ENCODE measurements at regions not wholly inside any gene's neighbourhood (a gene's known extent, or its start where the extent isn't known, plus 50 kb on each side); places are given as distances from the start of the nearest gene placed in this dataset.

- intact Hi-C loops (cut with DNase I; ENCODE audit: low total_unique reads), result no loop called here
- Histone ChIP-seq H3K27ac (no peak overlapping the region), H3K36me3 (no peaks in the 10 kb centered on the region), H3K4me1 (no peaks in the 10 kb centered on the region), H3K4me3 (no peak overlapping the region), H3K27me3 (no peaks in the 10 kb centered on the region), H3K9me3 (no peaks in the 10 kb centered on the region)
- no peak for DNase-seq (ENCODE audit: low spot score in 2 of 2)
- TF ChIP-seq POLR2AphosphoS5 (IDR thresholded peaks at IDR 0.05) (no peak), POLR2A (IDR thresholded peaks at IDR 0.05) (no peak), CTCF (IDR thresholded peaks at IDR 0.05) (no peak)
Observed at GRCh38 chr1:157409927-157410326, 142.4 kb downstream of the FCRL5 start.

GRCh38 chr1:157407917-157408525 is 144.3 kb downstream of the FCRL5 start:
- DNase-seq (ENCODE audit: low spot score in 2 of 2), result no peak
- no peaks in the 10 kb centered on the region for H3K4me1 ChIP-seq
- no peak overlapping the region for H3K27ac ChIP-seq
- TF ChIP-seq POLR2A (IDR thresholded peaks at IDR 0.05) (no peak), POLR2AphosphoS5 (IDR thresholded peaks at IDR 0.05) (no peak), CTCF (IDR thresholded peaks at IDR 0.05) (no peak)
- H3K9me3 ChIP-seq, result no peaks in the 10 kb centered on the region
- intact Hi-C loops (cut with DNase I; ENCODE audit: low total_unique reads), result no loop called here
- H3K4me3 ChIP-seq, result no peak overlapping the region
- no peaks in the 10 kb centered on the region for H3K36me3 ChIP-seq
- H3K27me3 ChIP-seq, result no peaks in the 10 kb centered on the region

- TF ChIP-seq POLR2A (IDR thresholded peaks at IDR 0.05) (no peak), CTCF (IDR thresholded peaks at IDR 0.05) (no peak), POLR2AphosphoS5 (IDR thresholded peaks at IDR 0.05) (no peak)
- Histone ChIP-seq H3K9me3 (no peaks in the 10 kb centered on the region), H3K4me1 (no peaks in the 10 kb centered on the region), H3K27ac (no peak overlapping the region), H3K27me3 (no peaks in the 10 kb centered on the region), H3K36me3 (no peaks in the 10 kb centered on the region), H3K4me3 (no peak overlapping the region)
- intact Hi-C loops (cut with DNase I; ENCODE audit: low total_unique reads), result no loop called here
- no peak for DNase-seq (ENCODE audit: low spot score in 2 of 2)
Observed at GRCh38 chr1:157407367-157407766, 144.9 kb downstream of the FCRL5 start.

- Histone ChIP-seq H3K9me3 (no peaks in the 10 kb centered on the region), H3K4me1 (no peaks in the 10 kb centered on the region), H3K36me3 (no peaks in the 10 kb centered on the region), H3K27ac (no peak overlapping the region), H3K4me3 (no peak overlapping the region), H3K27me3 (no peaks in the 10 kb centered on the region)
- TF ChIP-seq POLR2A (IDR thresholded peaks at IDR 0.05) (no peak), POLR2AphosphoS5 (IDR thresholded peaks at IDR 0.05) (no peak), CTCF (IDR thresholded peaks at IDR 0.05) (no peak)
- no peak for DNase-seq (ENCODE audit: low spot score in 2 of 2)
- intact Hi-C loops (cut with DNase I; ENCODE audit: low total_unique reads), result no loop called here
Observed at GRCh38 chr1:157405662-157406061, 146.7 kb downstream of the FCRL5 start.

GRCh38 chr1:157404614-157405013 is 147.7 kb downstream of the FCRL5 start:
- TF ChIP-seq POLR2AphosphoS5 (IDR thresholded peaks at IDR 0.05), result no peak
- no peaks in the 10 kb centered on the region for H3K36me3 ChIP-seq
- H3K4me1 ChIP-seq, result no peaks in the 10 kb centered on the region
- intact Hi-C loops (cut with DNase I; ENCODE audit: low total_unique reads), result no loop called here
- no peaks in the 10 kb centered on the region for H3K27me3 ChIP-seq
- DNase-seq (ENCODE audit: low spot score in 2 of 2), result no peak
- H3K9me3 ChIP-seq, result no peaks in the 10 kb centered on the region
- no peak overlapping the region for H3K27ac ChIP-seq
- no peak overlapping the region for H3K4me3 ChIP-seq

GRCh38 chr1:157404063-157404501 is 148.2 kb downstream of the FCRL5 start:
- TF ChIP-seq CTCF (IDR thresholded peaks at IDR 0.05), result no peak
- TF ChIP-seq POLR2AphosphoS5 (IDR thresholded peaks at IDR 0.05), result no peak
- no peak for TF ChIP-seq POLR2A (IDR thresholded peaks at IDR 0.05)
- intact Hi-C loops (cut with DNase I; ENCODE audit: low total_unique reads), result no loop called here
- no peak overlapping the region for H3K4me3 ChIP-seq

More at GRCh38 chr1:157404063-157404501, 148.2 kb downstream of the FCRL5 start:
- DNase-seq (ENCODE audit: low spot score in 2 of 2), result no peak
- Histone ChIP-seq H3K27me3 (no peaks in the 10 kb centered on the region), H3K4me1 (no peaks in the 10 kb centered on the region), H3K27ac (no peak overlapping the region), H3K36me3 (no peaks in the 10 kb centered on the region), H3K9me3 (no peaks in the 10 kb centered on the region)

All from breast epithelium (tissue), 4 donors.